HEK293 (cell line): ENCODE measurements at regions not wholly inside any gene's neighbourhood (a gene's known extent, or its start where the extent isn't known, plus 50 kb on each side); places are given as distances from the start of the nearest gene placed in this dataset.
A peak's percentile ranks its signal among the peaks of the same experiment; 100 is the strongest.

Experiments used
- CTCF ChIA-PET: fragments of 350-600 bp; formaldehyde crosslinking; extraction: SDS; loops from one replicate; lab custom pipeline; 2021; ENCODE audit warnings: antibody characterized with exemption; lab: Yijun Ruan, JAX
- POLR2A ChIA-PET: fragments of 300-600 bp; formaldehyde crosslinking; extraction: SDS; loops from one replicate; lab custom pipeline; 2020; ENCODE audit warnings: antibody characterized with exemption, inconsistent platforms; lab: Yijun Ruan, JAX
- H3K27ac ChIP-seq: fragments of 200-500 bp; sonication (Bioruptor generic); 2 replicates; pipeline ENCODE4 v1.5.1; 2014; ENCODE audit warnings: low read depth, low read length, control low read depth, inconsistent platforms; ENCODE audit errors: extremely low read depth
- H3K36me3 ChIP-seq, 2 experiments: fragments of 200-500 bp in 1 of 2; sonication (Bioruptor generic) in 1 of 2; 1 replicate in 1 of 2; 2 replicates in 1 of 2; pipeline ENCODE4 v1.5.1; 2014 to 2017; ENCODE audit warnings: inconsistent platforms in 2 of 2, low read length in 2 of 2; ENCODE audit not compliant: control insufficient read depth in 2 of 2, insufficient read depth in 1 of 2
- H3K4me1 ChIP-seq: fragments of 200-500 bp; sonication (Bioruptor generic); 2 replicates; pipeline ENCODE4 v1.5.1; 2014; ENCODE audit warnings: mild to moderate bottlenecking, low read length, inconsistent platforms; ENCODE audit not compliant: control insufficient read depth, insufficient read depth
- H3K4me3 ChIP-seq: 2 replicates; pipeline ENCODE4 v1.5.1; 2011; ENCODE audit warnings: low read depth, mild to moderate bottlenecking, control low read depth, low read length, moderate library complexity
- H3K9me3 ChIP-seq: fragments of 200-500 bp; sonication (Bioruptor generic); 2 replicates; pipeline ENCODE4 v1.5.1; 2014; ENCODE audit warnings: low read depth, low read length, inconsistent platforms; ENCODE audit not compliant: control insufficient read depth, insufficient read depth
- GFI1B ChIP-seq: fragments of 450-650 bp; formaldehyde crosslinking; IDR thresholded peaks from 2 replicates; pipeline ENCODE4 v1.5.1; 2016; ENCODE audit warnings: missing biosample characterization, missing genetic modification characterization
- KLF8 ChIP-seq: fragments of 450-650 bp; formaldehyde crosslinking; IDR thresholded peaks from 2 replicates; pipeline ENCODE4 v1.5.1; 2016; ENCODE audit warnings: missing biosample characterization, missing genetic modification characterization
- OSR2 ChIP-seq: fragments of 450-650 bp; formaldehyde crosslinking; IDR thresholded peaks from 2 replicates; pipeline ENCODE4 v1.5.1; 2016; ENCODE audit warnings: missing biosample characterization, missing genetic modification characterization
- REST ChIP-seq: fragments of 450-650 bp; formaldehyde crosslinking; IDR thresholded peaks from 2 replicates; pipeline ENCODE4 v1.5.1; 2016; ENCODE audit warnings: missing biosample characterization, missing genetic modification characterization
- SCRT2 ChIP-seq: fragments of 450-650 bp; formaldehyde crosslinking; IDR thresholded peaks from 2 replicates; pipeline ENCODE4 v1.5.1; 2016; ENCODE audit warnings: missing biosample characterization, missing genetic modification characterization
- SP3 ChIP-seq: fragments of 450-650 bp; formaldehyde crosslinking; IDR thresholded peaks from 2 replicates; pipeline ENCODE4 v1.5.1; 2016; ENCODE audit warnings: missing biosample characterization, missing genetic modification characterization
- ZFP3 ChIP-seq: fragments of 450-650 bp; formaldehyde crosslinking; IDR thresholded peaks from 2 replicates; pipeline ENCODE4 v1.5.1; 2016; ENCODE audit warnings: low read depth, missing biosample characterization, missing genetic modification characterization
- ZNF19 ChIP-seq: fragments of 450-650 bp; formaldehyde crosslinking; IDR thresholded peaks from 2 replicates; pipeline ENCODE4; 2016; ENCODE audit warnings: missing biosample characterization, missing genetic modification characterization, low read depth
- ZNF302 ChIP-seq: fragments of 450-650 bp; formaldehyde crosslinking; IDR thresholded peaks from 2 replicates; pipeline ENCODE4 v1.5.1; 2016; ENCODE audit warnings: missing biosample characterization, missing genetic modification characterization, low read depth
- ZNF354C ChIP-seq: fragments of 450-650 bp; formaldehyde crosslinking; IDR thresholded peaks from 2 replicates; pipeline ENCODE4 v1.5.1; 2016; ENCODE audit warnings: missing biosample characterization, missing genetic modification characterization, low read depth, borderline replicate concordance
- ZNF501 ChIP-seq: fragments of 450-650 bp; formaldehyde crosslinking; IDR thresholded peaks from 2 replicates; pipeline ENCODE4 v1.5.1; 2016; ENCODE audit warnings: missing biosample characterization, missing genetic modification characterization
- ZNF529 ChIP-seq: fragments of 450-650 bp; formaldehyde crosslinking; IDR thresholded peaks from 2 replicates; pipeline ENCODE4 v1.5.1; 2017; ENCODE audit warnings: missing genetic modification characterization, missing biosample characterization; ENCODE audit not compliant: insufficient replicate concordance
- ZNF560 ChIP-seq: fragments of 450-650 bp; formaldehyde crosslinking; IDR thresholded peaks from 2 replicates; pipeline ENCODE4 v1.5.1; 2017; ENCODE audit warnings: missing biosample characterization, missing genetic modification characterization, borderline replicate concordance
- ZNF596 ChIP-seq: fragments of 450-650 bp; IDR thresholded peaks from 2 replicates; pipeline ENCODE4 v1.5.0; 2018; ENCODE audit warnings: missing biosample characterization, mild to moderate bottlenecking, missing genetic modification characterization, moderate library complexity
- ZNF639 ChIP-seq: fragments of 450-650 bp; formaldehyde crosslinking; IDR thresholded peaks from 2 replicates; pipeline ENCODE4 v1.5.1; 2016; ENCODE audit warnings: missing biosample characterization, missing genetic modification characterization
- ZNF670 ChIP-seq: fragments of 450-650 bp; formaldehyde crosslinking; IDR thresholded peaks from 2 replicates; pipeline ENCODE4 v1.5.1; 2016; ENCODE audit warnings: missing biosample characterization, missing genetic modification characterization, low read depth
- ZNF791 ChIP-seq: fragments of 450-650 bp; formaldehyde crosslinking; IDR thresholded peaks from 2 replicates; pipeline ENCODE4 v1.5.1; 2016; ENCODE audit warnings: missing biosample characterization, missing genetic modification characterization
- ZNF830 ChIP-seq: fragments of 450-650 bp; IDR thresholded peaks from 2 replicates; pipeline ENCODE4 v1.5.0; 2018; ENCODE audit warnings: missing biosample characterization, missing genetic modification characterization, low read depth, mild to moderate bottlenecking, moderate library complexity
- TF ChIP-seq, protein P1 (sequence below): fragments of 450-650 bp; formaldehyde crosslinking; IDR thresholded peaks from 2 replicates; pipeline ENCODE4 v1.5.1; 2016; ENCODE audit warnings: missing biosample characterization, missing genetic modification characterization
- TF ChIP-seq, protein P2 (sequence below): fragments of 450-650 bp; formaldehyde crosslinking; IDR thresholded peaks from 2 replicates; pipeline ENCODE4 v1.5.1; 2016; ENCODE audit warnings: missing biosample characterization, missing genetic modification characterization

- Histone ChIP-seq H3K4me3 (no peak overlapping the region), H3K36me3 (no peaks in the 10 kb centered on the region), H3K4me1 (no peaks in the 10 kb centered on the region), H3K27ac (no peak overlapping the region), H3K9me3 (no peaks in the 10 kb centered on the region)
- TF ChIP-seq ZNF19 (tag by site-specific recombination) (no peak), ZNF830 (tag by site-specific recombination) (no peak), ZNF639 (no peak), ZNF560 (tag by site-specific recombination) (no peak), ZNF529 (tag by site-specific recombination) (no peak), ZNF596 (no peak)
- TF ChIP-seq, protein P1, sequence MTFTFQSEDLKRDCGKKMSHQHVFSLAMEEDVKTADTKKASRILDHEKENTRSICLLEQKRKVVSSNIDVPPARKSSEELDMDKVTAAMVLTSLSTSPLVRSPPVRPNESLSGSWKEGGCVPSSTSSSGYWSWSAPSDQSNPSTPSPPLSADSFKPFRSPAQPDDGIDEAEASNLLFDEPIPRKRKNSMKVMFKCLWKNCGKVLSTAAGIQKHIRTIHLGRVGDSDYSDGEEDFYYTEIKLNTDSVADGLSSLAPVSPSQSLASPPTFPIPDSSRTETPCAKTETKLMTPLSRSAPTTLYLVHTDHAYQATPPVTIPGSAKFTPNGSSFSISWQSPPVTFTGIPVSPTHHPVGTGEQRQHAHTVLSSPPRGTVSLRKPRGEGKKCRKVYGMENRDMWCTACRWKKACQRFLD (tag by site-specific recombination): no peak
- TF ChIP-seq, protein P2, sequence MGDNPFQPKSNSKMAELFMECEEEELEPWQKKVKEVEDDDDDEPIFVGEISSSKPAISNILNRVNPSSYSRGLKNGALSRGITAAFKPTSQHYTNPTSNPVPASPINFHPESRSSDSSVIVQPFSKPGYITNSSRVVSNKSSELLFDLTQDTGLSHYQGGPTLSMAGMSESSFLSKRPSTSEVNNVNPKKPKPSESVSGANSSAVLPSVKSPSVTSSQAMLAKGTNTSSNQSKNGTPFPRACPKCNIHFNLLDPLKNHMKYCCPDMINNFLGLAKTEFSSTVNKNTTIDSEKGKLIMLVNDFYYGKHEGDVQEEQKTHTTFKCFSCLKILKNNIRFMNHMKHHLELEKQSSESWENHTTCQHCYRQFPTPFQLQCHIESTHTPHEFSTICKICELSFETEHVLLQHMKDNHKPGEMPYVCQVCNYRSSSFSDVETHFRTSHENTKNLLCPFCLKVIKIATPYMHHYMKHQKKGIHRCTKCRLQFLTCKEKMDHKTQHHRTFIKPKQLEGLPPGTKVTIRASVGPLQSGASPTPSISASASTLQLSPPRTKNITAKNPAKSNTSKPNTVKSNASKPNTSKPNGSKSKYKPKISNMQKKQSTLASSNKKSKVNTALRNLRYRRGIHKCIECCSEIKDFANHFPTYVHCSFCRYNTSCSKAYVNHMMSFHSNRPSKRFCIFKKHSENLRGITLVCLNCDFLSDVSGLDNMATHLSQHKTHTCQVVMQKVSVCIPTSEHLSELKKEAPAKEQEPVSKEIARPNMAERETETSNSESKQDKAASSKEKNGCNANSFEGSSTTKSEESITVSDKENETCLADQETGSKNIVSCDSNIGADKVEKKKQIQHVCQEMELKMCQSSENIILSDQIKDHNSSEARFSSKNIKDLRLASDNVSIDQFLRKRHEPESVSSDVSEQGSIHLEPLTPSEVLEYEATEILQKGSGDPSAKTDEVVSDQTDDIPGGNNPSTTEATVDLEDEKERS: no peak
- CTCF ChIA-PET: interaction anchor here (0.7 to 8.2 kb wide), 7 partner anchors 19 to 146 kb away, joined by 3 to 145 read pairs (median 21); partner anchors contain the start of gene UNC5CL
- POLR2A ChIA-PET: no interaction called here
These were observed 146.0 kb downstream of the UNC5CL start for GRCh38 chr6:40893021-40893420.

- Histone ChIP-seq H3K36me3 (no peaks in the 10 kb centered on the region), H3K4me1 (no peaks in the 10 kb centered on the region), H3K9me3 (no peaks in the 10 kb centered on the region), H3K27ac (no peak overlapping the region), H3K4me3 (no peak overlapping the region)
- ChIA-PET CTCF (interaction anchor here (0.8 to 8.2 kb wide), 4 partner anchors 20 to 147 kb away, joined by 3 to 145 read pairs (median 4); partner anchors contain the start of gene UNC5CL), POLR2A (no interaction called here)
- no peak for TF ChIP-seq ZNF302
- no peak for TF ChIP-seq ZNF501 (tag by site-specific recombination)
- TF ChIP-seq KLF8 (tag by site-specific recombination): no peak
- TF ChIP-seq ZNF670 (tag by site-specific recombination): no peak
- no peak for TF ChIP-seq ZNF354C (tag by site-specific recombination)
These were observed 146.8 kb downstream of the UNC5CL start for GRCh38 chr6:40892223-40892622.

- CTCF ChIA-PET: interaction anchor here (0.6 to 8.2 kb wide), 5 partner anchors 20 to 148 kb away, joined by 3 to 145 read pairs (median 4); partner anchors contain the start of gene UNC5CL
These were observed 147.3 kb downstream of the UNC5CL start for GRCh38 chr6:40891686-40892085.

More at GRCh38 chr6:40891686-40892085, 147.3 kb downstream of the UNC5CL start:
- Histone ChIP-seq H3K36me3 (no peaks in the 10 kb centered on the region), H3K9me3 (no peaks in the 10 kb centered on the region), H3K27ac (no peak overlapping the region), H3K4me1 (no peaks in the 10 kb centered on the region), H3K4me3 (no peak overlapping the region)
- TF ChIP-seq GFI1B (tag by site-specific recombination): no peak
- no peak for TF ChIP-seq OSR2 (tag by site-specific recombination)
- no peak for TF ChIP-seq ZFP3 (tag by site-specific recombination)
- no peak for TF ChIP-seq ZNF791 (tag by site-specific recombination)
- no peak for TF ChIP-seq REST
- TF ChIP-seq SCRT2 (tag by site-specific recombination): 0 out of 2 replicates have a peak, but pooled peaks have one; percentile 5
- no peak for TF ChIP-seq SP3 (tag by site-specific recombination)
- POLR2A ChIA-PET: no interaction called here
